Heart right ventricle (tissue), 16 donors: ENCODE measurements at regions not wholly inside any gene's neighbourhood (a gene's known extent, or its start where the extent isn't known, plus 50 kb on each side); places are given as distances from the start of the nearest gene placed in this dataset.

ENCODE experiments used
- ATAC-seq, 8 donors: fragments of 200-7000 bp; cut with Tn5 transposase; one replicate each; pipeline ENCODE4 v1.9.1; 2020; ENCODE audit warnings: mild to moderate bottlenecking in 8 of 8, moderate library complexity in 8 of 8, moderate number of reproducible peaks in 1 of 8
- DNase-seq, 2 donors: peaks; one replicate each; pipeline ENCODE4 v3.0.0-alpha.2; 2020
- H3K27ac ChIP-seq, 10 donors: fragments of 200-600 bp; sonication (generic) in 2 of 10; one replicate each; pipeline versions ENCODE4 v1.5.0 to v1.8.0; 2020 to 2022; ENCODE audit warnings: mild to moderate bottlenecking in 3 of 10
- H3K27me3 ChIP-seq, 7 donors: fragments of 200-600 bp; one replicate each; pipeline ENCODE4 v1.8.0; 2021 to 2022; ENCODE audit warnings: mild to moderate bottlenecking in 2 of 7
- H3K36me3 ChIP-seq, 9 donors: fragments of 200-600 bp; sonication (generic) in 1 of 9; one replicate each; pipeline versions ENCODE4 v1.5.0 to v1.8.0; 2020 to 2022; ENCODE audit warnings: mild to moderate bottlenecking in 2 of 9
- H3K4me1 ChIP-seq, 9 donors: fragments of 200-600 bp; sonication (generic) in 1 of 9; one replicate each; pipeline versions ENCODE4 v1.5.0 to v1.8.0; 2020 to 2022; ENCODE audit warnings: mild to moderate bottlenecking in 4 of 9
- H3K4me3 ChIP-seq, 10 donors: fragments of 200-600 bp; sonication (generic) in 2 of 10; one replicate each; pipeline versions ENCODE4 v1.5.0 to v1.8.0; 2020 to 2022; ENCODE audit warnings: mild to moderate bottlenecking in 7 of 10, moderate library complexity in 2 of 10
- H3K9me3 ChIP-seq, 11 donors: fragments of 200-600 bp in 10 of 11; sonication (generic) in 2 of 11; one replicate each; pipeline versions ENCODE4 v1.5.0 to v1.8.0; 2013 to 2022; ENCODE audit warnings: mild to moderate bottlenecking in 2 of 11, control low read depth in 1 of 11, moderate library complexity in 1 of 11
- CTCF ChIP-seq, 9 donors: fragments of 200-600 bp; sonication (generic) in 2 of 9; IDR thresholded peaks; one replicate each; pipeline versions ENCODE4 v1.5.0 to v1.8.0; 2021 to 2022; ENCODE audit warnings: antibody characterized with exemption in 9 of 9, mild to moderate bottlenecking in 5 of 9, moderate library complexity in 1 of 9
- WGBS, 2 donors: extraction: QIAGEN DNeasy Blood & Tissue Kit; methylation state at CpG; one replicate each; pipeline ENCODE4 v1.1.7; 2013; ENCODE audit warnings: inconsistent platforms in 1 of 2; 5-methylcytosine and 5-hydroxymethylcytosine counted together
- intact Hi-C, 10 donors: fragments of 100-400 bp; cut with DNase I; formaldehyde crosslinking; loops; one replicate each; pipeline versions ENCODE4 v1.11.1 to v1.14.2; 2022
- donor health status: Arrhythmogenic right ventricular cardiomyopathy.
- donor health status: ischemic (EF 13 %, LVEDD 7.1; RV severe dilation, severe dysfunction).
- donor health status: healthy with polysubstance abuse.
- donor health status: DM: no; HTN: yes; CAD: no.
- donor health status: DM: no; HTN: no; CAD: no.
- donor health status: ischemic (EF 25% LVEDD 6.9; RV normal size, moderate dysfunction).
- donor health status: ischemic (EF 25% LVEDD 5.7; RV mildly dilated, moderate dysfunction).
- donor health status: healthy.
- donor health status: DM: yes; HTN: yes; CAD: no.
- donor health status: Ischemic cardiomyopathy.
- donor health status: ischemic (EF 35%, LVEDD 5.7; RV mildly dilated, moderate dysfunction).
- donor health status: nonischemic (EF 11% LVEDD 7.7; RV severe dilation, severe dysfunction).
- donor health status: DM: yes; HTN: yes; CAD: no.
- donor health status: PGD.
- donor health status: ischemic (EF 29% LVEDD 5.4; RV normal size, mild dysfunction).
- donor health status: nonischemic (EF 23%, LVEDD 6.1; RV moderate dilation, normal function).

GRCh38 chr18:73509460-73509859 lies 638.2 kb downstream of the FBXO15 start:
- Histone ChIP-seq H3K27ac (no peak overlapping the region), H3K9me3 (no peaks in the 10 kb centered on the region), H3K4me3 (no peak overlapping the region), H3K4me1 (no peaks in the 10 kb centered on the region), H3K27me3 (no peaks in the 10 kb centered on the region), H3K36me3 (no peaks in the 10 kb centered on the region)
- intact Hi-C loops = no loop called here
- 78 to 84% methylated on average over 2 of the region's 2 CpGs for WGBS, 2 donors
- no peak for TF ChIP-seq CTCF (IDR thresholded peaks at IDR 0.05)
- DNase-seq = no peak
- ATAC-seq = no peak

- Histone ChIP-seq H3K36me3 (no peaks in the 10 kb centered on the region), H3K4me3 (no peak overlapping the region), H3K27ac (no peak overlapping the region), H3K4me1 (no peaks in the 10 kb centered on the region), H3K27me3 (no peaks in the 10 kb centered on the region), H3K9me3 (no peaks in the 10 kb centered on the region)
- no peak for TF ChIP-seq CTCF (IDR thresholded peaks at IDR 0.05)
- intact Hi-C loops = no loop called here
- ATAC-seq = no peak
- WGBS, 2 donors = 0% methylated on average over 1 of the region's 1 CpG
- no peak for DNase-seq
These were observed 635.5 kb upstream of the NETO1 start for GRCh38 chr18:73503326-73503725.

- intact Hi-C loops = no loop called here
These were observed 620.2 kb upstream of the NETO1 start for GRCh38 chr18:73487966-73488365.

GRCh38 chr18:73485166-73485565 lies 617.4 kb upstream of the NETO1 start:
- DNase-seq = no peak
- Histone ChIP-seq H3K36me3 (no peaks in the 10 kb centered on the region), H3K27me3 (no peaks in the 10 kb centered on the region), H3K27ac (no peak overlapping the region), H3K9me3 (no peaks in the 10 kb centered on the region), H3K4me3 (no peak overlapping the region), H3K4me1 (no peaks in the 10 kb centered on the region)
- ATAC-seq = no peak
- WGBS, 2 donors = 71 to 73% methylated on average over 3 of the region's 3 CpGs
- TF ChIP-seq CTCF (IDR thresholded peaks at IDR 0.05) = no peak
- intact Hi-C loops = no loop called here

More at GRCh38 chr18:73487966-73488365, 620.2 kb upstream of the NETO1 start:
- Histone ChIP-seq H3K36me3 (no peaks in the 10 kb centered on the region), H3K27me3 (no peaks in the 10 kb centered on the region), H3K27ac (no peak overlapping the region), H3K4me3 (no peak overlapping the region), H3K9me3 (no peaks in the 10 kb centered on the region), H3K4me1 (no peaks in the 10 kb centered on the region)
- no peak for TF ChIP-seq CTCF (IDR thresholded peaks at IDR 0.05)
- DNase-seq = no peak
- no peak for ATAC-seq
- whole genome bisulfite sequencing, 2 donors = 72 to 81% methylated on average over 2 of the region's 2 CpGs

- no peak for TF ChIP-seq CTCF (IDR thresholded peaks at IDR 0.05)
- Histone ChIP-seq H3K4me1 (no peaks in the 10 kb centered on the region), H3K9me3 (no peaks in the 10 kb centered on the region), H3K36me3 (no peaks in the 10 kb centered on the region), H3K27ac (no peak overlapping the region), H3K27me3 (no peaks in the 10 kb centered on the region), H3K4me3 (no peak overlapping the region)
- DNase-seq = no peak
- 92 to 94% methylated on average over 2 of the region's 2 CpGs for WGBS, 2 donors
- intact Hi-C loops = no loop called here
- ATAC-seq = no peak
These were observed 615.1 kb upstream of the NETO1 start for GRCh38 chr18:73482901-73483300.
